ENCODE measurements at regions not wholly inside any gene's neighbourhood (a gene's known extent, or its start where the extent isn't known, plus 50 kb on each side); places are given as distances from the start of the nearest gene placed in this dataset.

DNA sequence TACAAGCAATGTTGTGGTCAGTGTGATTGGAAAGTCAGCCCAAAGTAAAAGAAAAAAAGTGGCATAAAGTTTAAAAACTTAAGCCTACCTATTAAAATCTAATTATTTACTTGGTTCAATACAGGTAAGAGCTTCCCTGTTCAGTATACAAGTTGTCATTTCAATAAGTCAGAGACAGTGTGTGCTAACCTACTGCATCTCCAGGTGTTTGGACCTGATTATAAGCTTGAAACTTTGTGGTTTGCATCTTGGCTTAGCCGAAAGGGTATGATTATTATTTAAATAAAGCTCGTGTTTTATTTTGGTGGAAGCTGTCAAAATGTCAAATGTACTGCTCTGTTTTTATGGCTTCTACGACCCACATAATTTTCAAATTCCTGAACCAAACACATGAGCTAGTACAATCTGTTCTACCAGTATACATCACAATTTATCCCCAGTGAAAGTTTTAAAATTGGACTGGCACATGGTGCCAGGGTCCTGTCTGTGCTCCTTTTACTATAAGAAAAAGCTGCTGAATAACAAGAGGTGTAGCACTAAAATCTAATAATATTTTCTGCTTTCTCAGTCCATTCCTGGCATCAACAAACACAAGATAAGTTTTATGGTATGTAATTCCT, 103.9 kb upstream of the ANO3 start:
- TF ChIP-seq CTCF (IDR thresholded peaks at IDR 0.05) (no peak), POLR2A (IDR thresholded peaks at IDR 0.05) (no peak)
